ENCODE measurements at regions not wholly inside any gene's neighbourhood (a gene's known extent, or its start where the extent isn't known, plus 50 kb on each side); places are given as distances from the start of the nearest gene placed in this dataset.

DNA sequence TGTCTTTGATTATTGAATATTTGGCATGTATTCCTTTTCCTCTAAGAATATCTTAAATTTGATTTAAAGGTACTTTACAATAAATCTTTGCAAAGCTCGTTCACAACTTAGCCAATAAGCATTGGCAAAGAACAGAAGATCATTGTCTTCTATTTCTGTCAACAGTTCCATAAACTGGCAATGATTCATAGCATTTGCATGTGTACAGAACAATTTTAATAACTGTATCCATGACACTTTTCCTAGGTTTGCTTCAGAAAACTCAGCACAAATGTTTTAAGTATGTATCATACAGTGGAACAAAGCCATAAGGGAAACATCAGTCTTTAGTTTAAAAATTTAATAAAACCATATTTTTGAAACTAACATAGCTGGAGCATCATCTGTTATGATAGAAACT is 462.7 kb upstream of the RPS6KA3 start:
- no peak for TF ChIP-seq TARDBP (IDR thresholded peaks at IDR 0.05)
- TF ChIP-seq ARNT (IDR thresholded peaks at IDR 0.05), result no peak
- no peak for TF ChIP-seq BHLHE40 (IDR thresholded peaks at IDR 0.05; ENCODE audit: borderline replicate concordance)
- no peak for TF ChIP-seq LEF1 (IDR thresholded peaks at IDR 0.05; ENCODE audit: borderline replicate concordance)
- TF ChIP-seq FOXM1 (IDR thresholded peaks at IDR 0.05; ENCODE audit: borderline replicate concordance), result no peak
- no peak for TF ChIP-seq HDGF (IDR thresholded peaks at IDR 0.05; ENCODE audit: borderline replicate concordance)
